ENCODE measurements at regions not wholly inside any gene's neighbourhood (a gene's known extent, or its start where the extent isn't known, plus 50 kb on each side); places are given as distances from the start of the nearest gene placed in this dataset.
"Not testable (repeated sequence)": the region's sequence is repeated elsewhere in the genome, so short reads cannot be mapped to it uniquely, and the experiment has no call there.

DNA sequence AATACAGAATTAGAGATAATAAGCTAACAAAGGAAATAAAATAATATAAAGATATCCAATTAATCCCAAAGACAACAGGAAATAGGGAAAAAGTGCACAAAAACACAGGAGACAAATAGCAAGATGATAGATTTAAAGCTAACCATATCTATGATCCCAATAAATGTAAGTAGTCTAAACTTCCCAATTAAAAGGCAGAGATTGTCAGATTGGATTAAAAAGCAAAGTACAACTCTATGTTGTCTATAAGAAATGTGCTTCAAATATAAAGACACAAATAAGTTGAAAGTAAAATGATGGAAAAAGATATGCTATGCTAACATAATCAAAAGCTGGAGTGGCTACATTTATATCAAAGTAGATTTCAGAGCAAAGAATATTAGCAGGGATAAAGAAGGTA is 133.1 kb upstream of the ATP2B2 start:
- Mint-ChIP-seq H3K4me1 (no peaks in the 10 kb centered on the region), H3K4me3 (no peak overlapping the region), H3K36me3 (ENCODE audit: insufficient read depth) (no peaks in the 10 kb centered on the region), H3K27me3 (peaks cover 52% of the 10 kb centered on the region), H3K27ac (ENCODE audit: low read depth) (no peak overlapping the region), H3K9me3 (peaks cover 7% of the 10 kb centered on the region)
- ATAC-seq (replicated peaks; ENCODE audit: extremely low read depth, poor library complexity, severe bottlenecking): no peak
- DNase-seq (ENCODE audit: low spot score in 2 of 2): no peak

DNA sequence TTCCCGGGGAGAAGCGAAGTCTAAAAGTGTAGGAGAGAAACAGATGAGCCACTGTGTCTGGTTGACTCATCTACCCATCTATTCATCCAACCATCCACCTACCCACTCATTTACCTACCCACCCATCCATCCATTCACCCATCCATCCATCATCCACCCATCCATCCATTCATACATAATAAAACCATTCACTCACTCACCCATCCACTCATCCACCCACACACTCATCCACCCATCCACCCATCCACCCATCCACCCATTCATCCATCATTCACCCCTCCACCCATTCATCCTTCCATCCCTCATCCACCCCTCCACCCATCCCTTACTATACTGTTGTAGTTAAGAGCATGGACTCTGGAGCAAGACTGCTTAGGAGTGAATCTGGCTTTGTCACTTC is 136.4 kb upstream of the ATP2B2 start:
- H3K27me3 Mint-ChIP-seq: peaks cover 48% of the 10 kb centered on the region
- no peak overlapping the region for H3K4me3 Mint-ChIP-seq
- no peak overlapping the region for H3K27ac Mint-ChIP-seq (ENCODE audit: low read depth)
- no peaks in the 10 kb centered on the region for H3K36me3 Mint-ChIP-seq (ENCODE audit: insufficient read depth)
- DNase-seq (ENCODE audit: low spot score in 2 of 2) (no peak), ATAC-seq (replicated peaks; ENCODE audit: extremely low read depth, poor library complexity, severe bottlenecking) (no peak)
- peaks cover 7% of the 10 kb centered on the region for H3K9me3 Mint-ChIP-seq
- H3K4me1 Mint-ChIP-seq: no peaks in the 10 kb centered on the region

DNA sequence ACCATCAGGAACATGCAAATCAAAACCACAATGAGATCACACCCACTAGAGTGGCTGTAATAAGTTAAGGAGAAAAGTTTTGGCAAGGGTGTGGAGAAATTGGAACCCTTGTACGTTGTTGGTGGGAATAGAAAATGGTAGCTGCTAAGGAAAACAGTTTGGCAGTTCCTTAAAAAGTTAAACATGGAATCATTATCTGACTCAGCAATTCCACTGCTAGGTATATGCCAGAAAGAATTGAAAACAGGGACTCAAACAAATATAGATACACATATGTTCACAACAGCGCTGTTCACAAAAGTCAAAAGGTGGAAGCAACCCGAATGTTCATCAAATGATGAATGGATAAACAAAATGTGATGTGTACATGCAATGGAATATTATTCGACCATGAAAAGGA is 138.8 kb upstream of the ATP2B2 start:
- H3K27me3 Mint-ChIP-seq: peaks cover 47% of the 10 kb centered on the region
- H3K4me3 Mint-ChIP-seq: no peak overlapping the region
- no peaks in the 10 kb centered on the region for H3K36me3 Mint-ChIP-seq (ENCODE audit: insufficient read depth)
- DNase-seq (ENCODE audit: low spot score in 2 of 2): no peak
- ATAC-seq (replicated peaks; ENCODE audit: extremely low read depth, poor library complexity, severe bottlenecking): no peak
- no peak overlapping the region for H3K27ac Mint-ChIP-seq (ENCODE audit: low read depth)
- no peaks in the 10 kb centered on the region for H3K9me3 Mint-ChIP-seq
- no peaks in the 10 kb centered on the region for H3K4me1 Mint-ChIP-seq

DNA sequence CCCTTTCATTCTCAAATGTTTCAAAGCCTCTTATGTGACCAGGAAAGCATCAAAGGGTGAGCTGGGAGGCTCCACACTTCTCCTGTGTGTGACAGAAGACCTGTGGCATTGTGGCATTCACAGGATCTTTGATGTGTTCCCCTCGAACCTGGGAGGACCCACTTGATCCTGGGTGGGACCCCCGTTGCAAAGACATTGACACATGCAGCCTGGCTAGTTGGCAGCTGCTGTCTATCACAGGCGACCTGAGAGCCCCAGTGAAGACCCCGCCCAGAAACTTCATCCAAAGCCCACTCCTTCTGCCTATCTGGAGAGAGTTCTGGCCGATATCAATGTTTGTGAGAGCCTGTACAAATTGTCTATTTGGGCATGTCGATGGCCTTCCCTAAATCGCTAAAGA is 140.4 kb upstream of the ATP2B2 start:
- Mint-ChIP-seq H3K27ac (ENCODE audit: low read depth) (no peak overlapping the region), H3K9me3 (no peaks in the 10 kb centered on the region), H3K27me3 (peaks cover 31% of the 10 kb centered on the region), H3K4me3 (no peak overlapping the region), H3K36me3 (ENCODE audit: insufficient read depth) (no peaks in the 10 kb centered on the region), H3K4me1 (no peaks in the 10 kb centered on the region)
- no peak for ATAC-seq (replicated peaks; ENCODE audit: extremely low read depth, poor library complexity, severe bottlenecking)
- DNase-seq (ENCODE audit: low spot score in 2 of 2): no peak

DNA sequence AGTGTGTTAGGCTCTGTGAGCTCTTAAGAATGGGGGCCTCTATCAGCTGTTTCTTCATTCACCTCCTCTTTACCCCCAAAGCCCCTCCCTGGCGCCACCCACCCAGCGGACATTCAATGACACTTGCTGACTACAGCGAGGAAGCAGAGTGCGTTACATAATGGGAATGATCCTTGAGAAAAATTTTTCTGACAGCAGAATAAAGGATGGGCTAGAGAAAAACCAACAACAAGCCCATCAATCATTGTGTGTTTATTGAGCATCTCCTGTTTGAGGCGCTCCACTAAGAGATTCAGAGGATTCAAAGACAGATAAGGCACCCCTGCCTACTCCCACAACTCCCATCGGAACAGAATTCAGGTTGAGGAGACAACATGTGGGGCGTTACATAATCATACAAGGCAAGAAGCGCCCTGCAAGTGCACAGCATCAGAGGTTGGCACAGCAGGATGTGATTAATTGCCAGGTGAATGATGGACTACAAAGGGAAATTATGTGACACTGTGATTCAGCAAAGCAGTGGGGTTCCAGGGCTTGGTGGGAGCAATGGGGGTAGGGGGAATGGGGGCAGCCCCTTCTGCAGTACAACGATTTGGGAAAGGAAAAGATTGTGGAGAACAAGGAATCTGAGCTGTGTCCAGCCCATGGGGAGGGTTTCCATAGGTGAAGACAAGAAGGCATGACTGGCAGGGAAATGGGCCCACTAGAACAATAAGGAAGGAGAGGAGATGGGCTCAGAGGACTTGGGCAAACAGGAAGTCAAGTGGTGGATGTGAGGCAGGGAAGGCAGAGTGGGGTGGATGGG is 141.3 kb upstream of the ATP2B2 start:
- H3K9me3 Mint-ChIP-seq: no peaks in the 10 kb centered on the region
- ATAC-seq (replicated peaks; ENCODE audit: extremely low read depth, poor library complexity, severe bottlenecking): no peak

DNA sequence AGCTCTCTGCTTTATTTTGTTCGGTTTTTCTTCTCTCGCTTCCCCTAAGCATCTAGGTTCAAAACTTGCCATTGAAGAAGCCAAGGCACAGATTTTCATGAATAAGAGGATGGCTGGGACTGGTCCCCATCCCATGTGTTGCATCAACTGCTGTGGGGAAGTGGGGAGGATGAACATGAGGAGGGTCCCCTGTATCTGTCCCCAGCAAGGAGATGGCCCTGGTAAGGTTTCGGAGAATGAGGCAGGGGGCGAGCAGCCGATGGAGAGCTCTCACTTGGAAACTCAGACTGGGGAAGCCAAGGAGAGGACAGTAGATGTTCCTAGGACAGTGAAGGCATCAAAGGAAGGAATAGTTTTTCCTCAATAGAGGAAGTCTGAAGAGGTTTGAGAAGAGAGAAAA is 142.0 kb upstream of the ATP2B2 start:
- Mint-ChIP-seq H3K4me3 (no peak overlapping the region), H3K27ac (ENCODE audit: low read depth) (no peak overlapping the region), H3K27me3 (peaks cover 33% of the 10 kb centered on the region)

More for the DNA sequence above, 141.3 kb upstream of the ATP2B2 start:
- no peak for DNase-seq (ENCODE audit: low spot score in 2 of 2)
- H3K36me3 Mint-ChIP-seq (ENCODE audit: insufficient read depth): no peaks in the 10 kb centered on the region
- no peak overlapping the region for H3K27ac Mint-ChIP-seq (ENCODE audit: low read depth)
- peaks cover 33% of the 10 kb centered on the region for H3K27me3 Mint-ChIP-seq
- no peaks in the 10 kb centered on the region for H3K4me1 Mint-ChIP-seq
- no peak overlapping the region for H3K4me3 Mint-ChIP-seq

DNA sequence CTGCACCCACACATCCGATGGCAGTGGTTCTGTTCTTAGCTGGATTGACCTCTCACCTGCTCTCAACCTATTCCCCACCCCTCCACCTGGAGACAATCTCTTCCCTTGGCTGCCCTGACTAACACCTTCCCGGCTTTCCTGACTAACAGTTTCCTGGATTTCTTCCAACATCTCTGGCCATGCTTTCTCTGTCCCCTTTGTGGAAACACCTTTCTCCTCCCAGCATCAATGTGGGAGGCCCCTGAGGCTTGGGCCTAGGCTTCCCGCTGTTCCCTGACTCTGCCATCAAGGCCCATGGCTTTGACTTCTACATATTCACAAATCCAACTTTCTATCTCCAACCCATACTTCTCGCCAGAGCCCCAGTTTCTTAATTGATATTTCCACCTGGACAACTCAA is 142.8 kb upstream of the ATP2B2 start:
- Mint-ChIP-seq H3K4me1 (no peaks in the 10 kb centered on the region), H3K36me3 (ENCODE audit: insufficient read depth) (no peaks in the 10 kb centered on the region), H3K27me3 (peaks cover 25% of the 10 kb centered on the region), H3K27ac (ENCODE audit: low read depth) (no peak overlapping the region), H3K9me3 (no peaks in the 10 kb centered on the region), H3K4me3 (no peak overlapping the region)
- ATAC-seq (replicated peaks; ENCODE audit: extremely low read depth, poor library complexity, severe bottlenecking): no peak
- no peak for DNase-seq (ENCODE audit: low spot score in 2 of 2)

More for the DNA sequence above, 142.0 kb upstream of the ATP2B2 start:
- Mint-ChIP-seq H3K4me1 (no peaks in the 10 kb centered on the region), H3K36me3 (ENCODE audit: insufficient read depth) (no peaks in the 10 kb centered on the region), H3K9me3 (no peaks in the 10 kb centered on the region)
- ATAC-seq (replicated peaks; ENCODE audit: extremely low read depth, poor library complexity, severe bottlenecking): no peak
- DNase-seq (ENCODE audit: low spot score in 2 of 2): no peak

DNA sequence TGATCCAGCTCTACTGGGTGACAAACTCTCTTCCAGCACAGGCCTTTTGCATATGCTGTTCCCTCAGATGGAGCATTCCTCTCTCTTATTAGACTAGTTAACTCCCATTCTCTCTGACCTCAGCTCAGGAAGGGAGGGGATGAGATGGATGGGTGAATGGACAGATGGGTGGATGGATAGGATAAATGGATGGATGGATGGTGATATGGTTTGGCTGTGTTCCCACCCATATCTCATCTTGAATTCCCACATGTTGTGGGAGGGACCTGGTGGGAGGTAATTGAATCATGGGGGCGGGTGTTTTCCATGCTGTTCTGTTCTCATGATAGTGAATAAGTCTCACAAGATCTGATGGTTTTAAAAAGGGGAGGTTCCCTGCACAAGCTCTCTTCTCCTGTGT is 144.1 kb upstream of the ATP2B2 start:
- H3K27ac Mint-ChIP-seq (ENCODE audit: low read depth); H3K36me3 Mint-ChIP-seq (ENCODE audit: insufficient read depth); DNase-seq (ENCODE audit: low spot score in 2 of 2); H3K9me3 Mint-ChIP-seq; H3K4me3 Mint-ChIP-seq; ATAC-seq (replicated peaks; ENCODE audit: extremely low read depth, poor library complexity, severe bottlenecking); H3K4me1 Mint-ChIP-seq: not testable (repeated sequence)
- peaks cover 26% of the 10 kb centered on the region for H3K27me3 Mint-ChIP-seq

DNA sequence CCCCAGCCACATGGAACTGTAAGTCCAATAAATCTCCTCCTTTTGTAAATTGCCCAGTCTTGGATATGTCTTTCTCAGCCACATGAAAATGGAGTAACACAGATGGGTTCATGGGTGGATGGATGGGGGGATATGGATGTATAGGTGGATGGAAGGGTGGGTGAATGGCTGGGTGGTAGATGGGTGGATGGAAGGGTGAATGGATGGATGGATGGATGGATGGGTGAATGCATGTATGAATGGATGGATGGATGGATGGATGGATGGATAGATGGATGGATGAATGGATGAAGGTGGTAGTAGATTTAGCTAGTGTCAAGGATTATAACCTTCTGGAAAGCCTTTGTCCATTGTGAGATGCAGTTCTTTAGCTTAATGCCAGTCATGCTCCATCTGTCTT is 146.1 kb upstream of the ATP2B2 start:
- Mint-ChIP-seq H3K9me3 (no peaks in the 10 kb centered on the region), H3K4me3 (no peak overlapping the region), H3K36me3 (ENCODE audit: insufficient read depth) (no peaks in the 10 kb centered on the region), H3K4me1 (no peaks in the 10 kb centered on the region), H3K27me3 (peaks cover 41% of the 10 kb centered on the region), H3K27ac (ENCODE audit: low read depth) (no peak overlapping the region)
- no peak for ATAC-seq (replicated peaks; ENCODE audit: extremely low read depth, poor library complexity, severe bottlenecking)
- DNase-seq (ENCODE audit: low spot score in 2 of 2): no peak

DNA sequence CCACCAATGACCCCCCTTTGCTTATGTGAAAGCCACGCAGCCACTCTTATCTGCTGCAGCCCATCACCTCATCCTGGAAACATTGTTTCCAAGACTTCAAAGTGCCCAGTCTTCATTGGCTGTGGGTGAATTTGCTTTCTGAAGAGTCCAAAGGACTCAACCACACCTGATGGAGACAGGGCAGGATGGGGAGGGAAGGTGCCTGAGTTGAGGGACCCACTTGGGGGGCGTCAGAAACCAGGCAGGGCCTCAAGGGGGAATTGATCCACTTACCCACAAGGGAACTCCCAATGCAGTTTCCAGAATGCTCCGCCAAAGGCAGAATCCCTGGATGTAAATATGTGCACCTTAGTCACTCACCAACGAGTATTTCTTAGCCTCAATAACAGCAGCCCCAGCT is 147.9 kb upstream of the ATP2B2 start:
- no peak overlapping the region for H3K4me3 Mint-ChIP-seq
- ATAC-seq (replicated peaks; ENCODE audit: extremely low read depth, poor library complexity, severe bottlenecking) (no peak), DNase-seq (ENCODE audit: low spot score in 2 of 2) (no peak)
- no peaks in the 10 kb centered on the region for H3K36me3 Mint-ChIP-seq (ENCODE audit: insufficient read depth)
- no peaks in the 10 kb centered on the region for H3K4me1 Mint-ChIP-seq
- no peak overlapping the region for H3K27ac Mint-ChIP-seq (ENCODE audit: low read depth)
- peaks cover 2% of the 10 kb centered on the region for H3K9me3 Mint-ChIP-seq
- peaks cover 59% of the 10 kb centered on the region for H3K27me3 Mint-ChIP-seq

DNA sequence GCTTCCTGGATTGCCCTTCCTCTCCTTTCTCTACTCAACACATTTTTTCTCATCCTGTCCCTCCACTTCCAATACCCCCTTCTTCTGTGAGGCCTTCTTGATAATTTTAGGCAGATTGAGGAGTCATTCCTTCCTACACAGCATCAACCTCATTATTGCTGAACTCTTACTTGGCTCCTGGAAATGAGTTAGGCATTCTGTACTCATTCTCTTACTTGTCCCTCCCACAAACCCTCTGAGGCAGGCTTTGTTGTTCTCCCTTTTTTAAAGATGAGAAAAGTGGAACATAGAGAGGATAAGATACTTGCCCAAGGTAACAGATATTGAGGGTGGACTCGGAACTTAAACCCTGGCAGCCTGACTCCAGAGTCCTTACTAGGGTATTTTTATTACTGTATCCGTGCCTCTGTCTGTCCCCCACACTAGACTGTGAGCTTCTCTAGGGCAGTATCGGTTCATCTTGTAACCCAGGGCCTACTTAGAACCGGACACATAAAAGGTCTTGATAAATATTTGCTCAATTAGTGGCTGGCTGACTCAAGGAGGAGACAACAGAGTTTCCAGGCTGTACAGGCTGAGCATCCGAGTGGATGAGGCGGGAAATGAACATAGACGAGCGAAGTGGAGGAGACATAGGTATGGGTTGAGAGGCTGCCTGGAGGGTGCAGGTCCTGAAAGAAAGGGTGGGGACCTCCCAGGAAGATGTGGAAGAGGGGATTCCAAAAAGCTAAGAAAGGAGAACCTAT is 148.7 kb upstream of the ATP2B2 start:
- Mint-ChIP-seq H3K4me3 (no peak overlapping the region), H3K9me3 (peaks cover 5% of the 10 kb centered on the region), H3K36me3 (ENCODE audit: insufficient read depth) (no peaks in the 10 kb centered on the region), H3K27me3 (peaks cover 67% of the 10 kb centered on the region), H3K4me1 (no peaks in the 10 kb centered on the region), H3K27ac (ENCODE audit: low read depth) (no peak overlapping the region)
- ATAC-seq (replicated peaks; ENCODE audit: extremely low read depth, poor library complexity, severe bottlenecking): no peak
- DNase-seq (ENCODE audit: low spot score in 2 of 2): no peak

DNA sequence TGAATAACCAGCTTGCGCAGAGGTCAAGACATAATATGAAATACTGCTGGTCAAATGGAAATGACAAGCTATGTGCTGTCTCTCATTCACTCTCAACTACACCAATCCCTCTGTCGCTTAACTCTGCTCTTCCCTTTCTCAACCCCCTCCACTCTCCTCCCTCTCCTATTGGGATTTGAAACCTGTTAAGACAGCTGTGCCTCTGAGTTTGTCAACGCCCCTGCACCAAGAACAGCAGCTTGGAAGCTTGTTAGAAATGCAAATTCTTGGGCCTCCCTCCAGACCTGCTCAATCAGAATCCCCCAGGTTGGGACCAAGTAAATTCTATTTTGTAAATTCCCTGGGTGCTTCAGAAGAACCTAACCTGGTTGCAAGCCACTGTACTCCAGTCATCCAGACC is 149.7 kb upstream of the ATP2B2 start:
- peaks cover 5% of the 10 kb centered on the region for H3K9me3 Mint-ChIP-seq
- H3K27ac Mint-ChIP-seq (ENCODE audit: low read depth): no peak overlapping the region
- DNase-seq (ENCODE audit: low spot score in 2 of 2) (no peak), ATAC-seq (replicated peaks; ENCODE audit: extremely low read depth, poor library complexity, severe bottlenecking) (no peak)
- H3K4me3 Mint-ChIP-seq: no peak overlapping the region
- H3K4me1 Mint-ChIP-seq: no peaks in the 10 kb centered on the region
- no peaks in the 10 kb centered on the region for H3K36me3 Mint-ChIP-seq (ENCODE audit: insufficient read depth)
- H3K27me3 Mint-ChIP-seq: peaks cover 77% of the 10 kb centered on the region

DNA sequence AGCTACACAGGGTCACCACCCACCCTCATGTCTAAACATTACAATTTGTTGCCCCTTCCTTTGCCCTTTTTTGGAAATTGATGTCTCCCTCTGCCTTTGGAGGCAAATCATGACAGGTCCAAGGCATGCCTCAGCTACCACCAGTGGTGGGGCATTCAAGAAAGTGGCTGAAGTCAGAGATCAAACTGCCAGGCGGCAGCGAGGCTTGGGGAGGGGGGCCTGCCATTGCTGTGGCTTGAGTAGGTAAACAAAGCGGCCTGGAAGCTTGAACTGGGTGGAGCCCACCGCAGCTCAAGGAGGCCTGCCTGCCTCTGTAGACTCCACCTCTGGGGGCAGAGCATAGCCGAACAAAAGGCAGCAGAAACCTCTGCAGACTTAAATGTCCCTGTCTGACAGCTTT is 152.0 kb upstream of the ATP2B2 start:
- peaks cover 91% of the 10 kb centered on the region for H3K27me3 Mint-ChIP-seq
- not testable (repeated sequence) for H3K27ac Mint-ChIP-seq (ENCODE audit: low read depth); H3K4me1 Mint-ChIP-seq; ATAC-seq (replicated peaks; ENCODE audit: extremely low read depth, poor library complexity, severe bottlenecking); H3K4me3 Mint-ChIP-seq; DNase-seq (ENCODE audit: low spot score in 2 of 2); H3K36me3 Mint-ChIP-seq (ENCODE audit: insufficient read depth); H3K9me3 Mint-ChIP-seq

Data from central memory CD8-positive, alpha-beta T cell (primary cell).